H1 (cell line): ENCODE measurements at regions not wholly inside any gene's neighbourhood (a gene's known extent, or its start where the extent isn't known, plus 50 kb on each side); places are given as distances from the start of the nearest gene placed in this dataset.

ENCODE experiments used
- KDM5A ChIP-seq: fragments of 200-600 bp; IDR thresholded peaks from 2 replicates; pipeline ENCODE4 v1.7.1; 2012; ENCODE audit warnings: mild to moderate bottlenecking, low read length, inconsistent platforms, mixed read lengths
- RFX5 ChIP-seq: IDR thresholded peaks from 2 replicates; pipeline ENCODE4 v1.6.1; 2011; ENCODE audit warnings: low read depth, low read length, improper control_type of control experiment, borderline replicate concordance

- TF ChIP-seq KDM5A (no peak), RFX5 (no peak)
Observed at GRCh38 chr5:32984851-32985610, 273.9 kb downstream of the NPR3 start.
